ENCODE measurements at regions not wholly inside any gene's neighbourhood (a gene's known extent, or its start where the extent isn't known, plus 50 kb on each side); places are given as distances from the start of the nearest gene placed in this dataset.

GRCh38 chr18:1732143-1732542 is 827.5 kb downstream of the ADCYAP1 start:
- Histone ChIP-seq H3K4me1 (no peaks in the 10 kb centered on the region), H3K36me3 (no peaks in the 10 kb centered on the region), H3K27me3 (no peaks in the 10 kb centered on the region), H3K4me3 (no peak overlapping the region), H3K9me3 (no peaks in the 10 kb centered on the region), H3K27ac (no peak overlapping the region)
- intact Hi-C loops (cut with DNase I): no loop called here
- no peak for DNase-seq
- 84 to 91% methylated on average over 3 of the region's 3 CpGs for WGBS, 2 donors
- TF ChIP-seq, protein P1, sequence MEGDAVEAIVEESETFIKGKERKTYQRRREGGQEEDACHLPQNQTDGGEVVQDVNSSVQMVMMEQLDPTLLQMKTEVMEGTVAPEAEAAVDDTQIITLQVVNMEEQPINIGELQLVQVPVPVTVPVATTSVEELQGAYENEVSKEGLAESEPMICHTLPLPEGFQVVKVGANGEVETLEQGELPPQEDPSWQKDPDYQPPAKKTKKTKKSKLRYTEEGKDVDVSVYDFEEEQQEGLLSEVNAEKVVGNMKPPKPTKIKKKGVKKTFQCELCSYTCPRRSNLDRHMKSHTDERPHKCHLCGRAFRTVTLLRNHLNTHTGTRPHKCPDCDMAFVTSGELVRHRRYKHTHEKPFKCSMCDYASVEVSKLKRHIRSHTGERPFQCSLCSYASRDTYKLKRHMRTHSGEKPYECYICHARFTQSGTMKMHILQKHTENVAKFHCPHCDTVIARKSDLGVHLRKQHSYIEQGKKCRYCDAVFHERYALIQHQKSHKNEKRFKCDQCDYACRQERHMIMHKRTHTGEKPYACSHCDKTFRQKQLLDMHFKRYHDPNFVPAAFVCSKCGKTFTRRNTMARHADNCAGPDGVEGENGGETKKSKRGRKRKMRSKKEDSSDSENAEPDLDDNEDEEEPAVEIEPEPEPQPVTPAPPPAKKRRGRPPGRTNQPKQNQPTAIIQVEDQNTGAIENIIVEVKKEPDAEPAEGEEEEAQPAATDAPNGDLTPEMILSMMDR (IDR thresholded peaks at IDR 0.05): no peak
- TF ChIP-seq POLR2A (IDR thresholded peaks at IDR 0.05): no peak

DNA sequence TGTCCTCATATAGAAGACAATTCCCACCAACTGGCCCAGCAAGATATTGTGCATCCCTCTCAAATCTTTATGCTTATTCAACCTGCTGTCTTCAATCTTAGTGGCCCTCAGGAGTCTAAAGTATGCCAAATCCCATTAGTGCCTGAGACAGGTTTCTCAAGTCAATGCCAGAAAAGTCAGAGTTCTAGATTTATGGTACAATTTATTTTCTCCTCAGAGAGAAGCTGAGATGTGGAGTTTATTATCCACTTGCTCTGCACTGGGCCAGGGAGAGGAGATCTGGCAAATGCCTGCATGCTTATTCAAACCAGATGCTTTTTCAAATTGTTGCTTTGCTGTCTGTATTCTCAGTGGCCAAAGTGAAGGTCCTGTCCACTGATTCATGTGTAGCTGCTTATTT is 825.2 kb downstream of the METTL4 start:
- Histone ChIP-seq H3K27ac (no peak overlapping the region), H3K4me1 (no peaks in the 10 kb centered on the region), H3K36me3 (no peaks in the 10 kb centered on the region), H3K9me3 (no peaks in the 10 kb centered on the region), H3K4me3 (no peak overlapping the region), H3K27me3 (no peaks in the 10 kb centered on the region)
- TF ChIP-seq, protein P1 (IDR thresholded peaks at IDR 0.05): no peak
- TF ChIP-seq POLR2A (IDR thresholded peaks at IDR 0.05): no peak
- intact Hi-C loops (cut with DNase I): no loop called here
- no peak for DNase-seq

DNA sequence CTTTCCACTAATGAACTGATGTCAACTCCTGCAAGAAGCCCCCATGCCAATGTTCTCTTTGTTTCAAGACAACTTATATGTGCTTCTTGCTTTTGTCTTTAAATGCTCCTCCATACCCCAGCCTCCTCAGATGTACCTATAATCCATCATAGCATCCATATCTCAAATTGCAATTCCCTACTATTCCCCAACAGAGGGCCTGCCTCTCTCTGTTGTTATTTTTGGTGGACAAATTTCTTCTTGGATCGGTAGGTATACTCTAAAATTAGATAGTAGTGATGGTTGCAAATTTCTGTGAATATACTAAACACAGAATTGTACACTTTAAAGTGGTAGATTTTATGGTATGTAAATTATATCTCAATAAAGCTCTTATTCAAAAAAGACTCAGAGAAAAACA is 820.1 kb downstream of the METTL4 start:
- 67 to 69% methylated on average over 1 of the region's 1 CpG for WGBS, 2 donors
- TF ChIP-seq POLR2A (IDR thresholded peaks at IDR 0.05): no peak
- TF ChIP-seq, protein P1 (IDR thresholded peaks at IDR 0.05): no peak
- Histone ChIP-seq H3K27me3 (no peaks in the 10 kb centered on the region), H3K4me3 (no peak overlapping the region), H3K9me3 (no peaks in the 10 kb centered on the region), H3K4me1 (no peaks in the 10 kb centered on the region), H3K36me3 (no peaks in the 10 kb centered on the region), H3K27ac (no peak overlapping the region)
- intact Hi-C loops (cut with DNase I): no loop called here
- DNase-seq: no peak

DNA sequence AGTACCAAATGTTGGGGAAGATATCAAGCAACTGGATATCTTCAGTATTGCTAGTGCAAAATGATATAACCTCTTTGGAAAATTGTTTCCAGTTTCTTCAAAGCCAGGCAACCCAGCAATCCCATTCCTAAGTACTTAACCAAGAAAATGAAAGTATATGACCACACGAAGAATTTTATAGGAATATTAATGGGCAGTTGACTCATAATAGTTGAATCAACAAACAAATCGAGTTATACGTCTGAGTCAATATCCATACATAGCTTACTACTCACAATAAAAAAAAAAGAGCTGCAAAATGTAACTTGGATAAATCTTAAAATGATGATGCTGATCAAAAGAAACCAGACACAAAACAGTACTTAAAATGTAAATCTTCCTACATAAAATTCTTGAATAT is 810.4 kb downstream of the METTL4 start:
- Histone ChIP-seq H3K9me3 (no peaks in the 10 kb centered on the region), H3K27me3 (no peaks in the 10 kb centered on the region), H3K36me3 (no peaks in the 10 kb centered on the region), H3K4me3 (no peak overlapping the region), H3K27ac (no peak overlapping the region), H3K4me1 (no peaks in the 10 kb centered on the region)
- TF ChIP-seq, protein P1 (IDR thresholded peaks at IDR 0.05): no peak
- no peak for TF ChIP-seq POLR2A (IDR thresholded peaks at IDR 0.05)
- 36 to 41% methylated on average over 3 of the region's 3 CpGs for WGBS, 2 donors
- intact Hi-C loops (cut with DNase I): no loop called here
- no peak for DNase-seq

GRCh38 chr18:1774261-1774660 is 797.0 kb downstream of the METTL4 start:
- Histone ChIP-seq H3K4me3 (no peak overlapping the region), H3K27ac (no peak overlapping the region), H3K27me3 (no peaks in the 10 kb centered on the region), H3K4me1 (no peaks in the 10 kb centered on the region), H3K9me3 (no peaks in the 10 kb centered on the region), H3K36me3 (no peaks in the 10 kb centered on the region)
- no peak for DNase-seq
- intact Hi-C loops (cut with DNase I): no loop called here
- no peak for TF ChIP-seq POLR2A (IDR thresholded peaks at IDR 0.05)
- TF ChIP-seq, protein P1 (IDR thresholded peaks at IDR 0.05): no peak
- WGBS, 2 donors: 17 to 43% methylated on average over 1 of the region's 1 CpG

Data from esophagus squamous epithelium (tissue), 5 donors.